Activated T-cell treated with anti-CD3 and anti-CD28 coated beads, Interleukin-2, amount 50 U/mL, for 4 hours (primary cell): ENCODE measurements at regions not wholly inside any gene's neighbourhood (a gene's known extent, or its start where the extent isn't known, plus 50 kb on each side); places are given as distances from the start of the nearest gene placed in this dataset.

Source experiments
- ATAC-seq, 2 donors: fragments of 200-7000 bp; cut with Tn5 transposase; one replicate each; pipeline ENCODE4 v1.10.0; 2021
- DNase-seq: peaks from one replicate; pipeline ENCODE4 v3.0.0-alpha.2; 2020
- H3K27me3 Mint-ChIP-seq: one replicate; pipeline ENCODE4 v1.8.0; 2021; ENCODE audit warnings: low read depth, mixed read lengths
- H3K36me3 Mint-ChIP-seq: one replicate; pipeline ENCODE4 v1.8.0; 2022; ENCODE audit warnings: mixed read lengths; ENCODE audit not compliant: insufficient read depth
- H3K4me1 Mint-ChIP-seq: one replicate; pipeline ENCODE4 v1.8.0; 2021; ENCODE audit warnings: low read depth, mixed read lengths
- H3K4me3 Mint-ChIP-seq: one replicate; pipeline ENCODE4 v1.8.0; 2021; ENCODE audit warnings: mild to moderate bottlenecking, moderate library complexity, mixed read lengths
- H3K9me3 Mint-ChIP-seq: one replicate; pipeline ENCODE4 v1.8.0; 2021; ENCODE audit warnings: mixed read lengths

DNA sequence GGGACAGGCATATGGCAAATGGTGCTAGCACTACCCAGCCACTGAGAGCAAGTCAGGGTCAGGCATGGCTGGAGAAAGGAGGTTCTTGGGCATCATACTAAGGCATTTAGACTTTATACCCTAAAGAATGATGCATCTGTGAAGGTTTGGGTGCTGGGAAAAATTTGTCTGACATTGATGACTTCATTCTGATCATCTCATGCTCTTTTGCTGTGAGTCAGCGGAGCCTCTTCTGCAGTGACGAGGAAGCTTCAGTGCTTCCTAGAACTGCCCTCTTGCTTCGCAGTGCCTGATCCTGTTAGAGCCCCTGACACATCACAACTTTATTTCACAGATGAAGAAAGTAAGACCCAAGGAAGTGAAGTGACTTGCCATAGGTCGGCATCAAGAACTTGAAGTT lies 266.6 kb upstream of the GAS1 start:
- no peak for ATAC-seq
- H3K4me1 Mint-ChIP-seq: no peaks in the 10 kb centered on the region
- no peak for DNase-seq
- H3K36me3 Mint-ChIP-seq: no peaks in the 10 kb centered on the region
- H3K4me3 Mint-ChIP-seq: no peak overlapping the region
- H3K27me3 Mint-ChIP-seq: peaks cover 4% of the 10 kb centered on the region
- H3K9me3 Mint-ChIP-seq: no peaks in the 10 kb centered on the region

DNA sequence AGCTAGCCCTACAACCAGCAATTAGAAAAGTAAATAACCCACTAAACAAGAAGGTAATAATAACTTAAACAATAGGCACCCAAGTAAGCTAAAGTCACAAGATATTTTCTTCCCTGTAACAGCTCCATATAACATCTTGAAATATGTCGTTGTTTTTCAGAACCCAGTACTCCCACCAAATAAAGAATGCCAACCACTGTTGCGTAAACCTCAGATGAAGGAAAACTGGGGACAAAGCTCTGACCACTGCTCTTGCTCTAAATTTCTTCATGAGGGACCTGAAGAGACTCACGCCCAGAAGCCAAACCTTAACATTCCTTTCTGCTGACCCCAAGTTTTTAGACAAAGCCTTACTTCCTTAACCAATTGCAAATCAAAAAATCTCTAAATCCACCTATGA lies 267.7 kb upstream of the GAS1 start:
- H3K4me3 Mint-ChIP-seq: no peak overlapping the region
- no peak for ATAC-seq
- no peaks in the 10 kb centered on the region for H3K36me3 Mint-ChIP-seq
- no peak for DNase-seq
- no peaks in the 10 kb centered on the region for H3K9me3 Mint-ChIP-seq
- H3K4me1 Mint-ChIP-seq: no peaks in the 10 kb centered on the region
- peaks cover 4% of the 10 kb centered on the region for H3K27me3 Mint-ChIP-seq

DNA sequence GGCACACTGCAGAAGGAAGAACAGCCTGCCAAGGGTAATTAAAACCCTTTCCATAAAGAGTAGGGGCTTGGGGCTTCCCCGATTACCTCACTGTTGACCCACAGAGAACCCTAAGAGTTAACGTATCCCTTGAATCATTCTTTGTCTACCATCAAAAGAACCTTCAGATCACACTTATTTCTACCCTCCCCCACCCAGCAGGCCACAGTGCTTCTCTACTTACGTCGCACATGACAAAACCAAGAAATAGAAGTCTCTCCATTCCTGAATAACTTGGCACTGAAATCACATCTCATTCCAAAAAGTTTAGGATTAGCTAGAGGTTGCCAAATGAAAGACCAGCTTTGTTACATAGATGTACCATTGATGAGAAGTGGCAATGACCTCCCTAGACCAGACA lies 268.7 kb upstream of the GAS1 start:
- Mint-ChIP-seq H3K27me3 (peaks cover 4% of the 10 kb centered on the region), H3K4me3 (no peak overlapping the region), H3K9me3 (no peaks in the 10 kb centered on the region), H3K4me1 (no peaks in the 10 kb centered on the region), H3K36me3 (no peaks in the 10 kb centered on the region)
- DNase-seq: no peak
- ATAC-seq: no peak

DNA sequence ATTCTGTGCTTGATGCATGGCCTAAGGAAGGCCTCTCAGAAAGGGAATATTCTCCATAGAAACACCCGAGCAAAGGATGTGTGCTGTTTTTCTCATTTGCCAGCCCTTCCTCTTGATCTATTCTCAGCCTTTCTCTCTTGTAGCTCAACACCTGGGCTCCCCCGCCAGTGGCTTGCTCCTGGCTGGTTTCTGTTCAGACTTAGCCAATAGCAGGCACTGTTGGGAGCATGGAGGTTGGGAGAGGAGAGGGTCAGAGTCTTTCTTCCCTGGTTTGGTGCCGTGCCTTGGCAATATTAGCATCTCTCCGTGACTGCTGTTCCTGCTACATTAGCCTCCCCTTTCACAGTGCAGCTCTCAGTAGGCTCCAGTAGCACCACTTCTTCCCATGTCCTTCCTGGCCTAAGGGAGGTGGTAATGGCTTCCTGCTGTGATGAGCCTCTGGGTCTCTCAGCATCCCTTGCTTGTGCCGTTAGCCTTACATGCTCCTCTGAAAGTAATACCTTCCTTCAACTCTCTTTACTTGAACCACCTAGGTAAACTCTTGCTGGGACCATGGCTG lies 269.7 kb upstream of the GAS1 start:
- no peak overlapping the region for H3K4me3 Mint-ChIP-seq

DNA sequence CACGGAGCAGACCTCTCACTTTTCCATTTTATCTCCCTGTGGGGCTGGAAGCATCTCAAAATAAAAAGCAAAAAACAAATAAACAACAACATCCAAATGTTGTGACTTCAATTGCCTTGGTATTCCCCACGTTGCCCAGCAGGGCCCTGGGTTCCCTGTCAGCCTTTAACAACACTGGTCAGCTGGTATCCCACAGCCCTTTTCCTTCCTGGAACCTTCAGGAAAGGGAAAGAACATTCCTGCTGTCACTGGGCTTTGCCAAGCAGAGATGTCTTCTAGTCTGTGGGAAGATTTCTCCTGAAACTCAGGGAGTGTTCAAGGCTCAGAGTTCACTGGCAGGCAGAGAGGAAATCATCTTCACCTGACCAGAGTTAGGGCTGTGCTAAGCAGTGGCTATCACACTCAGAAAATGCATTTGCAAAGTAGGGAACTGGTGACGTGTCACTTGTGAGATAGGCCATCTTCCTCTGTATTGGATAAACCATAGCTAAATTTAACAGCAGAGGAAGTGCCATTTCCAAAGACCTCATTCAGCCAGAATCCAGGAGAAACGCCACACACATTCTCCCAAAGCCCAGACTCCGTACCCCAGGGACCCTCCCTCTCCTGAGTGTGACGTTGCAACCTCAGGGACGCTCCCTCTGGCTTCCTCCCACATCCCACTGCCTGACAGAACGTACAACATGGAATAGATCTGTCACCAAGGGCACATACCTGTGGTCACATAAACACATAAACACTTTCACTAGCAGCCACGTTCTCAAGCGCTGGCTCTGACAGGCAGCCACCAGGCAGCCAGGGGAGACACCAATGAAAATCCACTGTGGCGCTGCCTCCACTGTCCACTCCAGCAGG lies 274.0 kb upstream of the DAPK1 start:
- no peak for DNase-seq
- no peaks in the 10 kb centered on the region for H3K4me1 Mint-ChIP-seq
- no peak overlapping the region for H3K4me3 Mint-ChIP-seq
- no peaks in the 10 kb centered on the region for H3K36me3 Mint-ChIP-seq
- no peak for ATAC-seq
- peaks cover 5% of the 10 kb centered on the region for H3K27me3 Mint-ChIP-seq
- no peaks in the 10 kb centered on the region for H3K9me3 Mint-ChIP-seq

More for the DNA sequence above, 269.7 kb upstream of the GAS1 start:
- H3K36me3 Mint-ChIP-seq: no peaks in the 10 kb centered on the region
- H3K9me3 Mint-ChIP-seq: no peaks in the 10 kb centered on the region
- no peaks in the 10 kb centered on the region for H3K4me1 Mint-ChIP-seq
- peaks cover 4% of the 10 kb centered on the region for H3K27me3 Mint-ChIP-seq
- DNase-seq (no peak), ATAC-seq (no peak)

DNA sequence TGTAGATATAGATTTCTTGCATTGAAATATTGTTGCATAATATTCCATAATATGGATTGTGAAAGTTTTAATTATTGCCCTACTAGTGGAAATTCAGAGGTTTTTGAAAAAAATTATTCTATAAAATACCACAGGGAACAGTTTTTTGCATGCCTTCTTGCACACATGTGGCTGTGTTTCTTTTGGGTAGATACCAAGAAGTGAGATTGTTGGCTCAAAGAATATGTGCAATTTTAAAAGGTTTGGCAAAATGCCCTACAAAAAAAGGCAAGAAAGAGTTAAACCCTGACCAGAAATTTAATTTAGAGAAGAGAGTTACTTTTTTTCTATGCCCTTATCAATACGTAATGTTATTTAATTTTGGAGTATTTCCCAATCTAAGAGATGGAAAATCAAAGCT lies 270.8 kb upstream of the DAPK1 start:
- DNase-seq (no peak), ATAC-seq (no peak)
- H3K9me3 Mint-ChIP-seq: no peaks in the 10 kb centered on the region
- H3K36me3 Mint-ChIP-seq: no peaks in the 10 kb centered on the region
- no peak overlapping the region for H3K4me3 Mint-ChIP-seq
- peaks cover 5% of the 10 kb centered on the region for H3K27me3 Mint-ChIP-seq
- no peaks in the 10 kb centered on the region for H3K4me1 Mint-ChIP-seq

DNA sequence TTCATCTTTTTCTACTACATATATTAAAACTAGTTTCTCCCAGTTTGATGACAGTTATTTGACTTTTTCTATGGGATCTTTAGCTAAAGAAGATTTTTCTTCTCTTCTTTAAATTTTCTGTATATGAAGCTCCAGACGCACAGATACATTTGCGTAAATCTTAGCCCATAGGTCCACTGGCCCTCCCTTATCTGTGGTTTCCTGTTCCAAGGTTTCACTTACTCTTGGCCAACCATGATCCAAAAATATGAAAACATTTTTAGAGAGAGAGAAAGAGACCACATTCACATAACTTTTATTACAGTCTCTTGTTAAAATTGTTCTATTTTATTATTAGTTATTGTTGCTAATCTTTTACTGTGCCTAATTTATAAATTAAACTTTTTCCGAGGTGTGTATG lies 270.2 kb upstream of the DAPK1 start:
- H3K27me3 Mint-ChIP-seq: peaks cover 5% of the 10 kb centered on the region
- DNase-seq (no peak), ATAC-seq (no peak)
- no peaks in the 10 kb centered on the region for H3K36me3 Mint-ChIP-seq
- no peaks in the 10 kb centered on the region for H3K4me1 Mint-ChIP-seq
- no peaks in the 10 kb centered on the region for H3K9me3 Mint-ChIP-seq
- H3K4me3 Mint-ChIP-seq: no peak overlapping the region

DNA sequence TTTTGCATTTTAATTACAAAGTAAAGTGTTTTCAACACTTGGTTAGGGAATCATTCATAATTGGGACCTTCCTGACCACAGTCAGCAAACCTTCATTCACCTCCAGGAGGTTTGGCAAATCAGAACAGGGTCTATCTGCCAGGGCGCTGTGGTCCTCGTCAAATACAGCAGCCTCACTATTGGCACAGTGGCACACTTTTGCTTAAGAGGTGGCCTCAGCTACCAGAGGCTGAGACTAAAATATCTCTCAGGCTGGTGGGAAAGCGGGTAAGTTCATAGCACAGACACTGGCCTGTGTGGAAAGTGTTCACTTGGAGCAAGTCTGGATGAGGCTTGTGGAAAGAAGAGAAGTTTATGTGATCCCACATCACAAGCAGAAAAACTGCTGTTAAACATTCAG lies 268.6 kb upstream of the DAPK1 start:
- H3K9me3 Mint-ChIP-seq: no peaks in the 10 kb centered on the region
- no peaks in the 10 kb centered on the region for H3K4me1 Mint-ChIP-seq
- no peaks in the 10 kb centered on the region for H3K36me3 Mint-ChIP-seq
- H3K4me3 Mint-ChIP-seq: no peak overlapping the region
- H3K27me3 Mint-ChIP-seq: no peaks in the 10 kb centered on the region
- ATAC-seq (no peak), DNase-seq (no peak)

DNA sequence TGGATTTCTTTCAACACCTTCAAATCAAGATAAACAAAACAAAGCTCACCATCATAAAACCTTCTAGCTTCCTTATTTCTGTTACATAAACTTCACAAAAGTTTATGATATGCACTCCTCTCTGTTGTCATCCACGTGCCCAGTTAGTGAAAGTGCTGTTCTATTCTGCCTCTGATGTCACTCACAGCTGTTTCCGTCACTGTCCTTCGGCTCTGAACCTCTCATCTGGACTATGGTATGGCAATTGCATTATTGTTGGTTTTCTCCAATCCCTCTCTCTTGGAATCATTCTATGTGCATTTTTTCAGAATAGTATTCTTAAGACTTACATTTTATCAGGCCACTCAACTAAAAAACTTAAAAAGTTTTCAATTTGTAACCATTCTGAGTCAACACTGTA lies 264.2 kb upstream of the DAPK1 start:
- Mint-ChIP-seq H3K9me3 (no peaks in the 10 kb centered on the region), H3K4me3 (no peak overlapping the region), H3K36me3 (no peaks in the 10 kb centered on the region), H3K4me1 (no peaks in the 10 kb centered on the region), H3K27me3 (no peaks in the 10 kb centered on the region)
- no peak for ATAC-seq
- no peak for DNase-seq

DNA sequence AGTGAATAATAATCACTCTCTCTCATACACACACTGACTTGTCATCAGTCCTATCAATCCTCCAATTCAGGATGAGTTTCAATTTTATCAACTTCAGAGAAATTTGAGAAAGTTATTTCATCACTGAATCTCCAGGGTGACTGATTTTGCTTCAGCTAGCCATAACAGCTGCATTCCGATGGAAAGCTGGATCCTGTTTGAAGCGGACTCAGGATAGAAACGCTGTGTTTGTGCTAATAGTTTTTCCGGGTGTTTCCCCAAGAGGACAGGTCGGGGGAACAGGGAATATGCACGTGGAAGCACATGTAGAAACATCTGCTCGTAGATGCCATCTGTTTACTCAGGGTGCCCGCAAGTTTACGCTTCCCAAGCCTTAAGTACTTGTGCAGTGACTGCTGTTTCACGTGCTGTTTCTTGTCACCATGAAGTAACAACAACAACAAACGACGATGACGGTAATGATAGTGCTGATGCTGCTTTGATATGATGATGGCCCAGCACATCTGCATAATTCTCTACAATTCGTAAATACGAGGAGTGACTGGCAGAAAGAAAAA lies 263.7 kb upstream of the DAPK1 start:
- no peak overlapping the region for H3K4me3 Mint-ChIP-seq
- H3K9me3 Mint-ChIP-seq: no peaks in the 10 kb centered on the region
- no peaks in the 10 kb centered on the region for H3K36me3 Mint-ChIP-seq
- H3K27me3 Mint-ChIP-seq: no peaks in the 10 kb centered on the region
- DNase-seq (no peak), ATAC-seq (no peak)
- no peaks in the 10 kb centered on the region for H3K4me1 Mint-ChIP-seq

DNA sequence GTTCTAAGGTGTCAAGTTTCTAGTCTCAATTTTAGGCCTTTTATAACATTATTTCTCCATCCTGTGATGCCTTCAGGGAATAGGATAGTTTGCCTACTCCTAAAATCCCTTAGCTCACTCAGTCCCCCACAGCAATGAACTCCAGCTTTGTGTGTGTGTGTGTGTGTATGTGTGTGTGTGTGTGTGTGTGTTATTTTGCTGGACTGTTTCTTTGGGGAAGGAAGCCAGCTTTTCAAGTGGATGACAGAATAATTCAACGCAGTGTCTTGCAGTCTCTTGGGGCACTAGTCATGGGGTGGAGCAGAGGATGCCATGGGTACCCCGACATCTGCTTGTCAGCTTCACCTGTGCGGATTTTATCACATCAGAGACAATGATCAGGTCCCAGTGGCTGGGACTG lies 262.8 kb upstream of the DAPK1 start:
- ATAC-seq (no peak), DNase-seq (no peak)
- Mint-ChIP-seq H3K9me3 (no peaks in the 10 kb centered on the region), H3K4me1 (no peaks in the 10 kb centered on the region), H3K4me3 (no peak overlapping the region), H3K36me3 (no peaks in the 10 kb centered on the region), H3K27me3 (no peaks in the 10 kb centered on the region)

DNA sequence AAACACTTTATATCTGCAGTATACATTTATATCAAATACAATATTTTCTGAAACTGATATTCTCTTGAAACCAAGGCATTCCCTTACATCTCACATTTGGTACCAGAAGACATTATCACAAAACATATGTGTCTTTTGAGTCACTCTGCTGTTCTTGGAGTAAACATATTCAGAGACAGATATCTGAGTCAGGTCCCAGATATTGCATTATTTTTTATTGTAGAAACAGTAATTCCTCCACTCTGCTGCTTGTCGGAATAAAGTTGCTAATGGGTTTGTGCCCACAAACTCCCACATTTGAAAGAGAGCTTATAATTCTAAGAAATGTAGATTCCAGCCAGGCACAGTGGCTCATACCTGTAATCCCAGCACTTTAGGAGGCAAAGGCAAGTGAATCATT lies 261.1 kb upstream of the DAPK1 start:
- H3K9me3 Mint-ChIP-seq: no peaks in the 10 kb centered on the region
- H3K36me3 Mint-ChIP-seq: no peaks in the 10 kb centered on the region
- DNase-seq (no peak), ATAC-seq (no peak)
- no peak overlapping the region for H3K4me3 Mint-ChIP-seq
- peaks cover 4% of the 10 kb centered on the region for H3K27me3 Mint-ChIP-seq
- no peaks in the 10 kb centered on the region for H3K4me1 Mint-ChIP-seq

DNA sequence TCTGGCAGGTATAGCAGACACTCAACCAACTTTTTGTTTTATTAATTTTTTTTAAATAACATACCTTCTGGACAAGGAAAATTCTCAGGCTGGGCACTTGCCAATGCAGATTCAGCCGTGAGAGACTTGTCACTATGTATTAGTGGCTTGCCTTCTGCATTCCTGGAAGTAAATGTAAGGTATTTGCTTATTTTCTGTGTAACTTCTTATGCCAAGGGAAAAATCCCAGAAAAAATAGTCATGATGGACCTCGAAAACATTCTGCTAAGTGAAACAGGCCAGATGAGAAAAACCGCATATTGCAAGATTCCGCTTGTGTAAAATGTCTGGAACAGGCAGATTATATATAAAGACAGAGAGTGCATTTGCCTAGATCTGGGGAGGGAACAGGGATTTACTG lies 260.3 kb upstream of the DAPK1 start:
- Mint-ChIP-seq H3K4me3 (no peak overlapping the region), H3K27me3 (peaks cover 4% of the 10 kb centered on the region), H3K4me1 (no peaks in the 10 kb centered on the region), H3K9me3 (no peaks in the 10 kb centered on the region), H3K36me3 (no peaks in the 10 kb centered on the region)
- ATAC-seq (no peak), DNase-seq (no peak)

DNA sequence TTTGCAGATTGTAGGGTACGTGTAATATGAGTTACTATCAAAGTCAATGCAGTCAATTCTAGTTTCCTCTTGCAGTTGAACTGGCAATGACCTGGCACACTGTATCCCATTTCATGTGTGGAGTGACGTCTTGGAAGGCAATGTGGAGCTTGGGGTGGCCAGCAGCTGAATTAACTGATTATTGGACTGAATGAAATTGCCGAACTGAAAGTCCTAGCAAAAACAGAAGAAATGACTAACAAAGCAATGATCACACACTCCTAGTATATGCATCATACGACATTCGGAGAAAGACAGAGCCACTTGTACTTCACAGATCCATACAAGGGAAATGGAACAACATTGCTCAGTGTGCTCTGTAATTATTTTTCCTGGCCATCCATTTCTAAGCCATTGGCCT lies 259.1 kb upstream of the DAPK1 start:
- Mint-ChIP-seq H3K9me3 (no peaks in the 10 kb centered on the region), H3K36me3 (no peaks in the 10 kb centered on the region), H3K27me3 (peaks cover 4% of the 10 kb centered on the region), H3K4me1 (no peaks in the 10 kb centered on the region), H3K4me3 (no peak overlapping the region)
- ATAC-seq: no peak
- no peak for DNase-seq

DNA sequence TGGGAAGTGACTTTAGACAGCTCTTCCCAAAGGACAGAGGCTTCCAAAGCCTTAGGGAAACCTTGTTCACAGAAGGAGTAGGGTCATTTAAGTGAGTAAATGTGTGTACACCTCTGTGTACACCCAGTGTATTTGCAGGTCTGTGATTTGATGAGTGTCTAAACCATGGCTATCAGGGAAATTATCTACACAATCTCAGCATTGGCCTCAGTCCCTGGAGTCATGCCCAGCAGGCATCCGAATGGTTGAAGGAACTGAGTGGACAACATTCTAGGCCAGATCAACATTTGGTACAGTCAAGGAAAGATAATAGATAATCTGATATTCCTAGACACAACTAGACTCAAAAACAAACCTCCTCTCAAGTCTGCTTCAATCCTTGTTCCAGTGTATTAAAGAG lies 258.4 kb upstream of the DAPK1 start:
- no peaks in the 10 kb centered on the region for H3K9me3 Mint-ChIP-seq
- DNase-seq (no peak), ATAC-seq (no peak)
- no peaks in the 10 kb centered on the region for H3K4me1 Mint-ChIP-seq
- no peak overlapping the region for H3K4me3 Mint-ChIP-seq
- peaks cover 4% of the 10 kb centered on the region for H3K27me3 Mint-ChIP-seq
- H3K36me3 Mint-ChIP-seq: no peaks in the 10 kb centered on the region
